PC-3 (cell line): ENCODE measurements at regions not wholly inside any gene's neighbourhood (a gene's known extent, or its start where the extent isn't known, plus 50 kb on each side); places are given as distances from the start of the nearest gene placed in this dataset.

ENCODE experiments used
- ATAC-seq: fragments of 200-7000 bp; cut with Tn5 transposase; 2 replicates; pipeline ENCODE4 v1.9.1; 2020; ENCODE audit warnings: mild to moderate bottlenecking, moderate library complexity
- BruUV-seq: library from RNA; stranded (reverse); fragments of 400-500 nt; replicated peaks from 2 replicates; lab custom pipeline; 2021; lab: Mats Ljungman, UMichigan
- CTCF ChIA-PET: fragments of 300-600 bp; sonication (Branson Sonifier 250); formaldehyde crosslinking; loops from one replicate; lab custom pipeline; 2022; ENCODE audit warnings: antibody characterized with exemption; lab: Charles Lee
- POLR2A ChIA-PET: fragments of 300-600 bp; sonication (Branson Sonifier 250); formaldehyde crosslinking; loops from one replicate; lab custom pipeline; 2022; ENCODE audit warnings: antibody characterized with exemption; ENCODE audit not compliant: unreplicated experiment; lab: Charles Lee
- DNase-seq: peaks from one replicate; pipeline ENCODE4 v3.0.0-alpha.2; 2015
- H2AFZ ChIP-seq: fragments of 300-600 bp; sonication (generic); 2 replicates; pipeline ENCODE4 v1.6.0; 2016; ENCODE audit warnings: antibody characterized with exemption, low read length
- H3F3A ChIP-seq: fragments of 300-600 bp; sonication (generic); one replicate; pipeline ENCODE4 v1.6.0; 2017; ENCODE audit warnings: antibody characterized with exemption, low read length, control low read depth, mild to moderate bottlenecking; ENCODE audit not compliant: unreplicated experiment
- H3K27ac ChIP-seq: fragments of 300-600 bp; sonication (generic); 2 replicates; pipeline ENCODE4 v1.5.1; 2016; ENCODE audit warnings: mild to moderate bottlenecking, low read length
- H3K27me3 ChIP-seq: fragments of 300-600 bp; sonication (generic); 2 replicates; pipeline ENCODE4 v1.6.1; 2016; ENCODE audit warnings: low read length, mixed read lengths
- H3K36me3 ChIP-seq: fragments of 300-600 bp; sonication (generic); 2 replicates; pipeline ENCODE4 v1.6.1; 2016; ENCODE audit warnings: low read depth, mixed run types, low read length, mixed read lengths
- H3K4me1 ChIP-seq: fragments of 300-600 bp; sonication (generic); 2 replicates; pipeline ENCODE4 v1.5.1; 2016; ENCODE audit warnings: low read length; ENCODE audit not compliant: insufficient read depth
- H3K4me2 ChIP-seq: fragments of 300-600 bp; sonication (generic); 2 replicates; pipeline ENCODE4 v1.6.0; 2016; ENCODE audit warnings: low read length
- H3K4me3 ChIP-seq: fragments of 300-600 bp; sonication (generic); 2 replicates; pipeline ENCODE4 v1.5.1; 2016; ENCODE audit warnings: mild to moderate bottlenecking, low read length, mixed read lengths
- H3K79me2 ChIP-seq: fragments of 300-600 bp; sonication (generic); 2 replicates; pipeline ENCODE4 v1.6.1; 2017; ENCODE audit warnings: low read length, mixed read lengths
- H3K9ac ChIP-seq: fragments of 300-600 bp; sonication (generic); 2 replicates; pipeline ENCODE4 v1.6.0; 2016; ENCODE audit warnings: mild to moderate bottlenecking, low read length
- H3K9me2 ChIP-seq: fragments of 300-600 bp; sonication (generic); replicated peaks from 2 replicates; pipeline ENCODE4 v1.6.1; 2016; ENCODE audit warnings: mixed run types, low read length, mixed read lengths
- H3K9me3 ChIP-seq: fragments of 300-600 bp; sonication (generic); 2 replicates; pipeline ENCODE4 v1.6.1; 2016; ENCODE audit warnings: low read length, mixed read lengths
- H4K20me1 ChIP-seq: fragments of 300-600 bp; sonication (generic); 2 replicates; pipeline ENCODE4 v1.6.1; 2016; ENCODE audit warnings: low read length, mixed read lengths
- EZH2 ChIP-seq: fragments of 300-600 bp; sonication (generic); IDR thresholded peaks from one replicate; pipeline ENCODE4 v1.6.1; 2017; ENCODE audit warnings: antibody characterized with exemption, mild to moderate bottlenecking, low read length; ENCODE audit not compliant: unreplicated experiment
- EZH2phosphoT487 ChIP-seq: fragments of 300-600 bp; sonication (generic); IDR thresholded peaks from 2 replicates; pipeline ENCODE4 v1.6.1; 2018; ENCODE audit warnings: mild to moderate bottlenecking, antibody characterized with exemption, low read length, borderline replicate concordance
- intact Hi-C: fragments of 100-400 bp; cut with micrococcal nuclease; formaldehyde crosslinking; loops from 2 replicates; pipeline ENCODE4 v1.9.0; 2023
- TF ChIP-seq, protein P1 (sequence below): fragments of 300-600 bp; sonication (generic); conservative IDR thresholded peaks from 2 replicates; pipeline ENCODE4 v1.5.1; 2017; ENCODE audit warnings: antibody characterized with exemption, low read depth, mild to moderate bottlenecking, low read length

DNA sequence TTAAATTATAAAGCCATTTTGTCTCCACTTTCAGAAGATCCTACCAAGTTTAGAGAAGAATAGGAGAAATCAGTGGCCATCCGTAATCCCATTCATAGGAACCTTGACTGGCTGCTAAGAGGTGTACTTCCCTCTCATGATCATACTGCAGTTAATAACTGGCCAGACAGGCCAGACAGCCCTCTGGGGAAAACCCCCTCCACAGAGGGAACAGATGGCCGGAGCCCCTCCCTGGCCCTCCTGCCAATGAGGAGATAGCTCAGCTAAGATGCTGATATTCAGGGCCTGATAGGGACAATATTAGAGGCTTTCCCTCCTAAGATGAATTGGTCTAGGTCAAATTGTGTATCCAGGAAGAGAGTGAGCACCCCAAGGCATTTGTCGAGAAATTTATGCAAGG is 200.0 kb upstream of the MAOA start:
- Histone ChIP-seq H3K36me3 (no peaks in the 10 kb centered on the region), H3K9me2 (no peaks in the 10 kb centered on the region), H3K27me3 (no peaks in the 10 kb centered on the region), H3K9me3 (no peaks in the 10 kb centered on the region), H3K4me3 (no peak overlapping the region), H2AFZ (no peak overlapping the region), H3K4me2 (no peak overlapping the region), H3K27ac (no peak overlapping the region), H3K79me2 (no peaks in the 10 kb centered on the region), H3K9ac (no peak overlapping the region), H3F3A (no peaks in the 10 kb centered on the region), H4K20me1 (no peaks in the 10 kb centered on the region), H3K4me1 (no peaks in the 10 kb centered on the region)
- TF ChIP-seq, protein P1, sequence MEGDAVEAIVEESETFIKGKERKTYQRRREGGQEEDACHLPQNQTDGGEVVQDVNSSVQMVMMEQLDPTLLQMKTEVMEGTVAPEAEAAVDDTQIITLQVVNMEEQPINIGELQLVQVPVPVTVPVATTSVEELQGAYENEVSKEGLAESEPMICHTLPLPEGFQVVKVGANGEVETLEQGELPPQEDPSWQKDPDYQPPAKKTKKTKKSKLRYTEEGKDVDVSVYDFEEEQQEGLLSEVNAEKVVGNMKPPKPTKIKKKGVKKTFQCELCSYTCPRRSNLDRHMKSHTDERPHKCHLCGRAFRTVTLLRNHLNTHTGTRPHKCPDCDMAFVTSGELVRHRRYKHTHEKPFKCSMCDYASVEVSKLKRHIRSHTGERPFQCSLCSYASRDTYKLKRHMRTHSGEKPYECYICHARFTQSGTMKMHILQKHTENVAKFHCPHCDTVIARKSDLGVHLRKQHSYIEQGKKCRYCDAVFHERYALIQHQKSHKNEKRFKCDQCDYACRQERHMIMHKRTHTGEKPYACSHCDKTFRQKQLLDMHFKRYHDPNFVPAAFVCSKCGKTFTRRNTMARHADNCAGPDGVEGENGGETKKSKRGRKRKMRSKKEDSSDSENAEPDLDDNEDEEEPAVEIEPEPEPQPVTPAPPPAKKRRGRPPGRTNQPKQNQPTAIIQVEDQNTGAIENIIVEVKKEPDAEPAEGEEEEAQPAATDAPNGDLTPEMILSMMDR = no peak
- TF ChIP-seq EZH2phosphoT487 (no peak), EZH2 (no peak)
- ChIA-PET CTCF (no interaction called here), POLR2A (no interaction called here)
- DNase-seq (no peak), ATAC-seq (no peak)
- no TSS peak for BruUV-seq
- intact Hi-C loops = no loop called here

DNA sequence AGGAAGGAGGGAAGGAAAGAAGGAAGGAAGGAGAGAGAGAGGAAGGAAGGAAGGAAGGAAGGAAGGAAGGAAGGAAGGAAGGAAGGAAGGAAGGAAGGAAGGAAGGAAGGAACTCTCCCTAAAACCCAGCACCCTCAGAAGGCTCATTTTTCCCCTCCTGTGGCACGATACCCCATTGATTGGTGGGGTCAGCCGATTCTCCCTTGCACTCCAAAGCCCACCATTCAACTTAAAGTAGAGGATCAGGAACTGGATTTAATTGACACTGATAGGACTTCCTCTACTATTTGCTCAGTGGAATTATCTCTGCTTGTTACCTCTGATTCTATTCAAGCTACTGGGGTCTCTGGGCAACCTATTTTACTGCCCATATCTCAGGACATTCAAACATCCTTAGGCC is 199.2 kb upstream of the MAOA start:
- no peaks in the 10 kb centered on the region for H3F3A ChIP-seq
- H3K9me2 ChIP-seq = no peaks in the 10 kb centered on the region
- no peaks in the 10 kb centered on the region for H3K9me3 ChIP-seq
- no peaks in the 10 kb centered on the region for H4K20me1 ChIP-seq
- no peaks in the 10 kb centered on the region for H3K36me3 ChIP-seq
- no peaks in the 10 kb centered on the region for H3K4me1 ChIP-seq
- ATAC-seq (no peak), DNase-seq (no peak)
- intact Hi-C loops = no loop called here
- no peaks in the 10 kb centered on the region for H3K79me2 ChIP-seq
- POLR2A ChIA-PET = no interaction called here
- H3K9ac ChIP-seq = no peak overlapping the region
- H3K27me3 ChIP-seq = 0 out of 2 replicates have a peak, but pooled peaks cover under 1% of the 10 kb centered on the region
- H3K4me3 ChIP-seq = no peak overlapping the region
- BruUV-seq = no TSS peak
- no peak overlapping the region for H3K27ac ChIP-seq
- no peak overlapping the region for H2AFZ ChIP-seq
- CTCF ChIA-PET = no interaction called here
- no peak overlapping the region for H3K4me2 ChIP-seq
- TF ChIP-seq, protein P1 = no peak
- no peak for TF ChIP-seq EZH2phosphoT487
- TF ChIP-seq EZH2 = no peak

DNA sequence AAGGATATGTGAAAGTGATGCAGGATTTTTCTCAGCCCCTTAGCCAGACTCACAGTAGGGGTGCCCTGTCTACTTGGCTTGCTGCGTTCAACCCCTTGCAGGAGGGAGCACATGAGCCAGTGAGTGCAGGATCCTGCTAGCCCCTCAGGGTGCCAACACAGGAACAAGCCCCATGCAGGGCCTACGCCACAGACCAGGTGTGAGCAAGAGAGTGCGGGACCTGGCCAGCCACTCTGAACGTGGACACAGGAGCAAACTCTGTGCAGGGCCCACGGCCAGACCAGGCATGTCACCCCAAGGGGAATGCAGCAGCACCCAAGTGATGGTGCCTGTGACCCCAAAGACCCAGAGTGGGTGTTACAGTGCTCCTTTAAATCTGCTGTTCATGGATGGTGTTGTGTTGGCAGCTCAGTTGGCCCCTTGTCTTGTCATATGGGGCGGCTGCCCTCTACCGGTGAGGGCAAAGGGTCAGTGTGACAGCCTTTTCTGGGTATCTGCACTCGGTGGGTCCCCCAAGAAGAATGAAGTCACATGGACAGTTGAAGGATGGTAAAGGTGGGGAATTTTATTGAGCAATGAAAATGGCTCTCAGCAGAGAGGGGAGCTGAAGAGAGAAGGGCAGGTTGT is 188.4 kb upstream of the MAOA start:
- BruUV-seq = no TSS peak
- no peaks in the 10 kb centered on the region for H4K20me1 ChIP-seq
- no peak overlapping the region for H3K4me3 ChIP-seq
- no peaks in the 10 kb centered on the region for H3K4me1 ChIP-seq
- no peak overlapping the region for H3K27ac ChIP-seq
- ATAC-seq (no peak), DNase-seq (no peak)
- H3K9me2 ChIP-seq = no peaks in the 10 kb centered on the region
- no peaks in the 10 kb centered on the region for H3K9me3 ChIP-seq
- no peaks in the 10 kb centered on the region for H3K36me3 ChIP-seq
- H3K9ac ChIP-seq = no peak overlapping the region
- no peaks in the 10 kb centered on the region for H3K79me2 ChIP-seq
- H2AFZ ChIP-seq = no peak overlapping the region
- POLR2A ChIA-PET = no interaction called here
- 0 out of 2 replicates have a peak, but pooled peaks cover 7% of the 10 kb centered on the region for H3K27me3 ChIP-seq
- no peak for TF ChIP-seq EZH2
- TF ChIP-seq, protein P1 = 0 out of 2 replicates have a peak, but pooled peaks have one; percentile 28
- CTCF ChIA-PET = no interaction called here
- intact Hi-C loops = no loop called here
- no peaks in the 10 kb centered on the region for H3F3A ChIP-seq
- H3K4me2 ChIP-seq = no peak overlapping the region
